H1 (cell line): ENCODE measurements at regions not wholly inside any gene's neighbourhood (a gene's known extent, or its start where the extent isn't known, plus 50 kb on each side); places are given as distances from the start of the nearest gene placed in this dataset.

Experiments
- CTCF ChIA-PET: fragments of 300-600 bp; sonication (Branson Sonifier 250); formaldehyde crosslinking; loops from one replicate; lab custom pipeline; 2021; ENCODE audit not compliant: partially characterized antibody; lab: Charles Lee
- POLR2A ChIA-PET: fragments of 300-600 bp; sonication (Branson Sonifier 250); formaldehyde crosslinking; loops from one replicate; lab custom pipeline; 2021; ENCODE audit warnings: inconsistent platforms; ENCODE audit not compliant: partially characterized antibody; lab: Charles Lee
- DNase-seq, 2 experiments: peaks; one replicate each; pipeline versions ENCODE4 v3.0.0 to v3.0.0-alpha.2; 2010 to 2022; ENCODE audit warnings: low spot score in 2 of 2, low read depth in 1 of 2, mixed read lengths in 1 of 2
- FAIRE-seq: peaks from 2 replicates; lab custom pipeline; 2011; peaks lifted over from hg19 to GRCh38; lab: Jason Lieb, UNC
- H2AFZ ChIP-seq: 2 replicates; pipeline ENCODE4 v1.8.1; 2012; ENCODE audit warnings: low read length, inconsistent platforms
- H2AK5ac ChIP-seq: 2 replicates; pipeline ENCODE4 v1.6.1; 2013; ENCODE audit warnings: low read depth, low read length
- H2BK120ac ChIP-seq: replicated peaks from 2 replicates; pipeline ENCODE3; 2013; ENCODE audit warnings: low read depth, low read length, inconsistent platforms
- H2BK12ac ChIP-seq: 2 replicates; pipeline ENCODE4 v1.6.1; 2013; ENCODE audit warnings: low read depth, low read length
- H2BK15ac ChIP-seq: 2 replicates; pipeline ENCODE4 v1.6.1; 2013; ENCODE audit warnings: low read length
- H2BK20ac ChIP-seq: 2 replicates; pipeline ENCODE4 v1.6.1; 2013; ENCODE audit warnings: low read length
- H2BK5ac ChIP-seq: 2 replicates; pipeline ENCODE4 v1.6.1; 2013; ENCODE audit warnings: low read depth, low read length
- H3K14ac ChIP-seq: 2 replicates; pipeline ENCODE4 v1.6.1; 2013; ENCODE audit warnings: inconsistent platforms; ENCODE audit not compliant: insufficient read length
- H3K18ac ChIP-seq: 2 replicates; pipeline ENCODE4 v1.6.1; 2013; ENCODE audit warnings: low read length; ENCODE audit errors: extremely low read depth
- H3K23ac ChIP-seq: 2 replicates; pipeline ENCODE4 v1.6.1; 2013; ENCODE audit warnings: inconsistent platforms; ENCODE audit not compliant: insufficient read length
- H3K23me2 ChIP-seq: 2 replicates; pipeline ENCODE4 v1.6.1; 2013; ENCODE audit warnings: low read depth, low read length
- H3K27ac ChIP-seq: 2 replicates; pipeline ENCODE4 v1.6.1; 2011; ENCODE audit warnings: low read depth, low read length, inconsistent platforms
- H3K27me3 ChIP-seq, 4 experiments: replicated peaks in 1 of 4; 1 replicate in 1 of 4; 2 replicates in 3 of 4; pipeline versions ENCODE4 v1.6.1 to v1.8.1; 2011 to 2013; ENCODE audit warnings: low read length in 3 of 4, mild to moderate bottlenecking in 3 of 4, inconsistent platforms in 2 of 4, mixed read lengths in 2 of 4, moderate library complexity in 1 of 4; ENCODE audit not compliant: control insufficient read depth in 3 of 4, insufficient read depth in 3 of 4; ENCODE audit errors: extremely low read depth in 1 of 4
- H3K36me3 ChIP-seq, 4 experiments: 2 replicates each; pipeline versions ENCODE4 v1.6.1 to v1.8.1; 2011 to 2013; ENCODE audit warnings: mild to moderate bottlenecking in 4 of 4, low read length in 3 of 4, moderate library complexity in 2 of 4, control low read depth in 1 of 4, inconsistent platforms in 1 of 4; ENCODE audit not compliant: insufficient read depth in 4 of 4, control insufficient read depth in 2 of 4
- H3K4ac ChIP-seq: replicated peaks from 2 replicates; pipeline ENCODE3; 2013; ENCODE audit warnings: low read length, low read depth, mixed read lengths, inconsistent platforms; ENCODE audit not compliant: insufficient read length
- H3K4me1 ChIP-seq, 4 experiments: replicated peaks in 1 of 4; 1 replicate in 1 of 4; 2 replicates in 3 of 4; pipeline versions ENCODE4 v1.6.1 to v1.8.1; 2011 to 2013; ENCODE audit warnings: low read length in 3 of 4, inconsistent platforms in 2 of 4, mixed read lengths in 1 of 4; ENCODE audit not compliant: insufficient read depth in 4 of 4, control insufficient read depth in 3 of 4
- H3K4me2 ChIP-seq, 2 experiments: 2 replicates each; pipeline versions ENCODE4 v1.6.1 to v1.8.1; 2011 to 2013; ENCODE audit warnings: low read depth in 2 of 2, low read length in 2 of 2, control low read depth in 1 of 2, inconsistent platforms in 1 of 2, mild to moderate bottlenecking in 1 of 2; ENCODE audit not compliant: insufficient read depth in 1 of 2
- H3K4me3 ChIP-seq, 4 experiments: fragments of 200-600, 300-600 bp in 1 of 4; sonication (generic), shearing (Covaris generic), sonication (Bioruptor Twin) in 1 of 4; 2 replicates each; pipeline versions ENCODE4 v1.5.1 to v1.8.1; 2011 to 2016; ENCODE audit warnings: low read length in 4 of 4, low read depth in 3 of 4, control low read depth in 2 of 4, inconsistent platforms in 2 of 4, mild to moderate bottlenecking in 2 of 4, mixed read lengths in 1 of 4, moderate library complexity in 1 of 4; ENCODE audit not compliant: insufficient read depth in 2 of 4; ENCODE audit errors: extremely low read depth in 1 of 4
- H3K56ac ChIP-seq: replicated peaks from 2 replicates; pipeline ENCODE3; 2013; ENCODE audit warnings: low read depth, mild to moderate bottlenecking, mixed read lengths, low read length, inconsistent platforms; ENCODE audit not compliant: insufficient read length
- H3K79me1 ChIP-seq: 2 replicates; pipeline ENCODE4 v1.6.1; 2013; ENCODE audit warnings: low read depth, low read length, control low read depth
- H3K79me2 ChIP-seq, 2 experiments: 2 replicates each; pipeline versions ENCODE4 v1.6.1 to v1.8.1; 2012 to 2013; ENCODE audit warnings: low read length in 2 of 2, mild to moderate bottlenecking in 2 of 2, inconsistent platforms in 1 of 2; ENCODE audit not compliant: insufficient read depth in 2 of 2, control insufficient read depth in 1 of 2
- H3K9ac ChIP-seq, 4 experiments: replicated peaks in 1 of 4; 1 replicate in 1 of 4; 2 replicates in 3 of 4; pipeline versions ENCODE4 v1.6.1 to v1.8.1; 2011 to 2013; ENCODE audit warnings: low read depth in 3 of 4, low read length in 3 of 4, control low read depth in 2 of 4, mild to moderate bottlenecking in 2 of 4, moderate library complexity in 2 of 4, inconsistent platforms in 1 of 4; ENCODE audit errors: extremely low read depth in 1 of 4
- H3K9me3 ChIP-seq, 2 experiments: 2 replicates each; pipeline versions ENCODE4 v1.6.1 to v1.8.1; 2012 to 2013; ENCODE audit warnings: mild to moderate bottlenecking in 2 of 2, moderate library complexity in 2 of 2, control low read depth in 1 of 2, inconsistent platforms in 1 of 2, low read depth in 1 of 2, low read length in 1 of 2, mixed read lengths in 1 of 2; ENCODE audit not compliant: insufficient read depth in 2 of 2
- H4K20me1 ChIP-seq, 2 experiments: replicated peaks in 1 of 2; 2 replicates each; pipeline versions ENCODE3 to v1.8.1; 2011 to 2013; ENCODE audit warnings: inconsistent platforms in 2 of 2, low read length in 2 of 2, mild to moderate bottlenecking in 1 of 2; ENCODE audit not compliant: insufficient read depth in 2 of 2, control insufficient read depth in 1 of 2
- H4K5ac ChIP-seq: 2 replicates; pipeline ENCODE4 v1.6.1; 2013; ENCODE audit warnings: low read length, low read depth, mixed read lengths, inconsistent platforms; ENCODE audit not compliant: insufficient read length
- H4K8ac ChIP-seq: 2 replicates; pipeline ENCODE4 v1.8.0; 2013; ENCODE audit warnings: mild to moderate bottlenecking, moderate library complexity, low read length, inconsistent platforms; ENCODE audit not compliant: insufficient read depth; ENCODE audit errors: extremely low read depth
- H4K91ac ChIP-seq: replicated peaks from 2 replicates; pipeline ENCODE3; 2013; ENCODE audit warnings: low read length, mixed read lengths, inconsistent platforms; ENCODE audit not compliant: insufficient read length
- KDM4A ChIP-seq: IDR thresholded peaks from one replicate; pipeline ENCODE4 v1.7.1; 2012; ENCODE audit warnings: low read depth, mild to moderate bottlenecking, moderate library complexity, low read length, inconsistent platforms; ENCODE audit not compliant: severe bottlenecking
- PHF8 ChIP-seq: fragments of 200-600 bp; sonication (generic); conservative IDR thresholded peaks from 2 replicates; pipeline ENCODE4 v1.7.1; 2012; ENCODE audit warnings: low read depth, mild to moderate bottlenecking, inconsistent platforms, low read length, moderate library complexity
- WGBS, 2 experiments: shearing (Covaris generic) in 1 of 2; methylation state at CpG; one replicate each; pipeline versions ENCODE4 v1.1.6 to v1.1.7; 2013 to 2015; ENCODE audit warnings: low lambda C conversion rate in 2 of 2, mixed read lengths in 2 of 2, inconsistent platforms in 1 of 2, low coverage in 1 of 2, missing lambda C conversion rate in 1 of 2; ENCODE audit not compliant: insufficient replicate concordance in 2 of 2, insufficient coverage in 1 of 2, insufficient read length in 1 of 2; ENCODE audit errors: extremely low coverage in 1 of 2, missing lambda C conversion rate in 1 of 2; 5-methylcytosine and 5-hydroxymethylcytosine counted together

DNA sequence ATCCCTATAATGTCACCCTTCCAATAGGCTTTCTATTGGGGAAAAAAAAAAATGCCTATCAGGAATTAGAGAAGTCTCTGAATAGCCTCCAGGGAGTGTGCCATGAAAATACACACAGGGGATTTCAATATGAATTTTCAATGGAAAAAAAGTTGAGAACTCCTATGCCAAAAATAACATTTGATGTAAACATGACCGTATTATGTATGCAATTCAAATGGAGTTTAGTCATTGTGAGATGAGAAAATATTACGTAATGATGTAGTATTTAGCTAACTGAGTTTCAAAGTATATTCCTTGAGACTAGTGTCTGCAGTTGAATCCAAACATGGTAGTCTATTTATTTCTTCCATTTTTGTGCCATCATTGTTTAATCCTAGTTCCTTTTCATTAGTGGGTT, 182.3 kb downstream of the BLID start:
- H2BK120ac ChIP-seq: no peak overlapping the region
- no peaks in the 10 kb centered on the region; a peak in 1 of 7 replicates for H3K27me3 ChIP-seq
- no peak for DNase-seq
- H4K5ac ChIP-seq: no peak overlapping the region
- H4K20me1 ChIP-seq: no peaks in the 10 kb centered on the region
- no peak overlapping the region for H3K56ac ChIP-seq
- no peak overlapping the region for H2BK15ac ChIP-seq
- H2AFZ ChIP-seq: no peak overlapping the region
- H3K79me2 ChIP-seq: no peaks in the 10 kb centered on the region
- H4K8ac ChIP-seq: no peak overlapping the region
- no peak overlapping the region for H3K4ac ChIP-seq
- peaks cover 3 to 15% (median 10%) of the 10 kb centered on the region in 4 experiments; a peak in 4 of 7 replicates for H3K4me1 ChIP-seq
- H3K4me3 ChIP-seq: no peak overlapping the region
- H4K91ac ChIP-seq: no peak overlapping the region
- POLR2A ChIA-PET: no interaction called here
- TF ChIP-seq PHF8 (no peak), KDM4A (no peak)
- peaks cover 7% of the 10 kb centered on the region for H3K23me2 ChIP-seq
- CTCF ChIA-PET: no interaction called here
- no peak overlapping the region for H2AK5ac ChIP-seq
- no peak overlapping the region for H2BK20ac ChIP-seq
- no peak overlapping the region for H2BK5ac ChIP-seq
- no peak overlapping the region for H3K14ac ChIP-seq
- no peak overlapping the region for H2BK12ac ChIP-seq
- H3K36me3 ChIP-seq: no peaks in the 10 kb centered on the region
- no peaks in the 10 kb centered on the region for H3K9me3 ChIP-seq
- H3K9ac ChIP-seq: no peak overlapping the region
- no peak overlapping the region for H3K27ac ChIP-seq
- H3K79me1 ChIP-seq: no peaks in the 10 kb centered on the region
- FAIRE-seq: no peak
- H3K4me2 ChIP-seq: no peak overlapping the region
- 97% methylated on average over 2 of the region's 2 CpGs; no CpG with 5 or more reads in 1 of the 2 experiments for WGBS, 2 experiments
- H3K23ac ChIP-seq: no peak overlapping the region
- H3K18ac ChIP-seq: no peak overlapping the region
